Heart left ventricle (tissue), 16 donors: ENCODE measurements at regions not wholly inside any gene's neighbourhood (a gene's known extent, or its start where the extent isn't known, plus 50 kb on each side); places are given as distances from the start of the nearest gene placed in this dataset.

Experiments used
- ATAC-seq, 4 donors: fragments of 200-7000 bp; cut with Tn5 transposase; one replicate each; pipeline ENCODE4 v1.9.1; 2020 to 2022; ENCODE audit warnings: moderate library complexity in 4 of 4, mild to moderate bottlenecking in 3 of 4, moderate number of reproducible peaks in 1 of 4
- DNase-seq, 5 donors: peaks; one replicate each; pipeline ENCODE4 v3.0.0-alpha.2; 2020
- H3K27ac ChIP-seq, 12 donors: fragments of 200-600 bp; sonication (generic) in 4 of 12; one replicate each; pipeline versions ENCODE4 v1.5.0 to v1.8.0; 2016 to 2022; ENCODE audit warnings: mild to moderate bottlenecking in 2 of 12
- H3K27me3 ChIP-seq, 9 donors: fragments of 200-600 bp; sonication (generic) in 2 of 9; one replicate each; pipeline versions ENCODE4 v1.5.1 to v1.8.0; 2016 to 2022; ENCODE audit warnings: mild to moderate bottlenecking in 3 of 9
- H3K36me3 ChIP-seq, 9 donors: fragments of 200-600 bp; sonication (generic) in 2 of 9; one replicate each; pipeline versions ENCODE4 v1.5.0 to v1.8.0; 2018 to 2022; ENCODE audit warnings: mild to moderate bottlenecking in 2 of 9
- H3K4me1 ChIP-seq, 12 donors: fragments of 200-600 bp; sonication (generic) in 4 of 12; one replicate each; pipeline versions ENCODE4 v1.5.0 to v1.8.0; 2016 to 2022; ENCODE audit warnings: mild to moderate bottlenecking in 3 of 12
- H3K4me3 ChIP-seq, 12 donors: fragments of 200-600 bp; sonication (generic) in 4 of 12; one replicate each; pipeline versions ENCODE4 v1.5.0 to v1.8.0; 2017 to 2022; ENCODE audit warnings: mild to moderate bottlenecking in 9 of 12, moderate library complexity in 4 of 12
- H3K9me3 ChIP-seq, 12 donors: fragments of 200-600 bp; sonication (generic) in 4 of 12; one replicate each; pipeline versions ENCODE4 v1.5.0 to v1.8.0; 2016 to 2022; ENCODE audit warnings: mild to moderate bottlenecking in 1 of 12
- CTCF ChIP-seq, 12 donors: fragments of 200-600 bp; sonication (generic) in 4 of 12; IDR thresholded peaks; one replicate each; pipeline versions ENCODE4 v1.5.0 to v1.8.0; 2018 to 2022; ENCODE audit warnings: antibody characterized with exemption in 12 of 12, mild to moderate bottlenecking in 5 of 12
- POLR2A ChIP-seq, 2 donors: fragments of 450-650 bp; IDR thresholded peaks; one replicate each; pipeline ENCODE4 v1.6.1; 2017; ENCODE audit warnings: antibody characterized with exemption in 2 of 2, mild to moderate bottlenecking in 2 of 2, moderate library complexity in 2 of 2
- WGBS, 4 donors: extraction: QIAGEN DNeasy Blood & Tissue Kit in 2 of 4; methylation state at CpG; one replicate each; pipeline versions ENCODE4 v1.1.5 to v1.1.7; 2013 to 2018; 5-methylcytosine and 5-hydroxymethylcytosine counted together
- intact Hi-C, 10 donors: fragments of 100-400 bp; cut with DNase I; formaldehyde crosslinking; loops; one replicate each; pipeline versions ENCODE4 v1.11.1 to v1.14.2; 2022
- donor health status: ischemic (EF 13 %, LVEDD 7.1; RV severe dilation, severe dysfunction).
- donor health status: healthy with polysubstance abuse.
- donor health status: DM: no; HTN: yes; CAD: no.
- donor health status: DM: no; HTN: no; CAD: no.
- donor health status: ischemic (EF 25% LVEDD 6.9; RV normal size, moderate dysfunction).
- donor health status: ischemic (EF 25% LVEDD 5.7; RV mildly dilated, moderate dysfunction).
- donor health status: healthy.
- donor health status: DM: yes; HTN: yes; CAD: no.
- donor health status: ischemic (EF 35%, LVEDD 5.7; RV mildly dilated, moderate dysfunction).
- donor health status: nonischemic (EF 11% LVEDD 7.7; RV severe dilation, severe dysfunction).
- donor health status: DM: yes; HTN: yes; CAD: no.
- donor health status: PGD.
- donor health status: ischemic (EF 29% LVEDD 5.4; RV normal size, mild dysfunction).
- donor health status: nonischemic (EF 23%, LVEDD 6.1; RV moderate dilation, normal function).

GRCh38 chr9:78778861-78779374, 482.0 kb downstream of the PSAT1 start:
- peaks cover 0 to 14% (median 0%) of the 10 kb centered on the region in 12 donors for H3K4me1 ChIP-seq
- peak overlapping the region in 1 of 12 donors; percentile 20 for H3K27ac ChIP-seq
- intact Hi-C loops, result no loop called here
- H3K9me3 ChIP-seq, result no peaks in the 10 kb centered on the region
- H3K36me3 ChIP-seq, result no peaks in the 10 kb centered on the region
- ATAC-seq (peak in 2 of 4 donors; percentile 45 to 73), DNase-seq (peak in 1 of 5 donors; percentile 23)
- no peak for TF ChIP-seq POLR2A (IDR thresholded peaks at IDR 0.05)
- TF ChIP-seq CTCF (IDR thresholded peaks at IDR 0.05), result no peak
- WGBS, 4 donors, result 42 to 53% (median 45%) methylated on average over 4 of the region's 4 CpGs
- no peaks in the 10 kb centered on the region for H3K27me3 ChIP-seq
- no peak overlapping the region for H3K4me3 ChIP-seq

- no peak for DNase-seq
- peaks cover 0 to 6% (median 0%) of the 10 kb centered on the region in 12 donors for H3K4me1 ChIP-seq
- no peaks in the 10 kb centered on the region for H3K36me3 ChIP-seq
- H3K9me3 ChIP-seq, result no peaks in the 10 kb centered on the region
- no peak for ATAC-seq
- H3K27me3 ChIP-seq, result no peaks in the 10 kb centered on the region
- no peak overlapping the region for H3K27ac ChIP-seq
- no peak for TF ChIP-seq POLR2A (IDR thresholded peaks at IDR 0.05)
- 93 to 94% (median 94%) methylated on average over 4 of the region's 4 CpGs for WGBS, 4 donors
- H3K4me3 ChIP-seq, result no peak overlapping the region
- intact Hi-C loops, result no loop called here
Observed at GRCh38 chr9:78781681-78782080, 484.8 kb downstream of the PSAT1 start.

- no peak for ATAC-seq
- H3K9me3 ChIP-seq, result no peaks in the 10 kb centered on the region
- WGBS, 4 donors, result 77 to 93% (median 92%) methylated on average over 3 of the region's 3 CpGs
- TF ChIP-seq POLR2A (IDR thresholded peaks at IDR 0.05) (no peak), CTCF (IDR thresholded peaks at IDR 0.05) (no peak)
- H3K4me1 ChIP-seq, result peaks cover 0 to 3% (median 0%) of the 10 kb centered on the region in 12 donors
- no peak for DNase-seq
- no peak overlapping the region for H3K27ac ChIP-seq
- intact Hi-C loops, result no loop called here
- no peaks in the 10 kb centered on the region for H3K36me3 ChIP-seq
- no peak overlapping the region for H3K4me3 ChIP-seq
- no peaks in the 10 kb centered on the region for H3K27me3 ChIP-seq
Observed at GRCh38 chr9:78782234-78782633, 485.3 kb downstream of the PSAT1 start.

GRCh38 chr9:78782858-78783257, 485.9 kb downstream of the PSAT1 start:
- Histone ChIP-seq H3K36me3 (no peaks in the 10 kb centered on the region), H3K27ac (no peak overlapping the region), H3K4me3 (no peak overlapping the region), H3K27me3 (no peaks in the 10 kb centered on the region), H3K4me1 (no peaks in the 10 kb centered on the region), H3K9me3 (no peaks in the 10 kb centered on the region)
- no peak for TF ChIP-seq POLR2A (IDR thresholded peaks at IDR 0.05)
- no peak for TF ChIP-seq CTCF (IDR thresholded peaks at IDR 0.05)
- DNase-seq (no peak), ATAC-seq (no peak)
- WGBS, 4 donors, result 84 to 93% (median 91%) methylated on average over 3 of the region's 3 CpGs
- intact Hi-C loops, result no loop called here

GRCh38 chr9:78783743-78784142, 486.8 kb downstream of the PSAT1 start:
- H3K4me1 ChIP-seq, result no peaks in the 10 kb centered on the region
- H3K27me3 ChIP-seq, result no peaks in the 10 kb centered on the region
- intact Hi-C loops, result no loop called here
- no peak overlapping the region for H3K27ac ChIP-seq
- DNase-seq, result no peak
- H3K4me3 ChIP-seq, result no peak overlapping the region
- TF ChIP-seq POLR2A (IDR thresholded peaks at IDR 0.05), result no peak
- no peak for TF ChIP-seq CTCF (IDR thresholded peaks at IDR 0.05)
- no peaks in the 10 kb centered on the region for H3K36me3 ChIP-seq
- ATAC-seq, result no peak
- H3K9me3 ChIP-seq, result no peaks in the 10 kb centered on the region
